GM23248 (cell line): ENCODE measurements at regions not wholly inside any gene's neighbourhood (a gene's known extent, or its start where the extent isn't known, plus 50 kb on each side); places are given as distances from the start of the nearest gene placed in this dataset.

Experiments used
- DNase-seq: peaks from one replicate; pipeline ENCODE4 v3.0.0-alpha.2; 2015
- H2AFZ ChIP-seq: fragments of 200-600 bp; sonication (generic); 2 replicates; pipeline ENCODE4 v1.6.1; 2016; ENCODE audit warnings: antibody characterized with exemption
- H3F3A ChIP-seq: fragments of 200-600 bp; sonication (generic); 2 replicates; pipeline ENCODE4 v1.6.1; 2016; ENCODE audit warnings: mild to moderate bottlenecking, antibody characterized with exemption, mixed run types; ENCODE audit not compliant: insufficient read depth
- H3K27ac ChIP-seq: fragments of 200-600 bp; sonication (generic); 2 replicates; pipeline ENCODE4 v1.5.1; 2016; ENCODE audit warnings: mild to moderate bottlenecking
- H3K27me3 ChIP-seq: fragments of 200-600 bp; sonication (generic); replicated peaks from 2 replicates; pipeline ENCODE4 v1.6.1; 2016; ENCODE audit warnings: mild to moderate bottlenecking; ENCODE audit not compliant: insufficient read depth
- H3K36me3 ChIP-seq: fragments of 200-600 bp; sonication (generic); 2 replicates; pipeline ENCODE4 v1.6.1; 2016; ENCODE audit warnings: low read depth, mild to moderate bottlenecking
- H3K4me1 ChIP-seq: fragments of 200-600 bp; sonication (generic); 2 replicates; pipeline ENCODE4 v1.6.1; 2016; ENCODE audit warnings: mild to moderate bottlenecking; ENCODE audit not compliant: insufficient read depth
- H3K4me2 ChIP-seq: fragments of 200-600 bp; sonication (generic); one replicate; pipeline ENCODE4 v1.6.1; 2016; ENCODE audit warnings: mild to moderate bottlenecking; ENCODE audit not compliant: unreplicated experiment
- H3K4me3 ChIP-seq: fragments of 200-600 bp; sonication (generic); 2 replicates; pipeline ENCODE4 v1.5.1; 2016; ENCODE audit warnings: mild to moderate bottlenecking
- H3K79me2 ChIP-seq: fragments of 200-600 bp; sonication (generic); 2 replicates; pipeline ENCODE4 v1.6.1; 2016; ENCODE audit warnings: mild to moderate bottlenecking; ENCODE audit not compliant: insufficient read depth
- H3K9ac ChIP-seq: fragments of 200-600 bp; sonication (generic); 2 replicates; pipeline ENCODE4 v1.6.1; 2016; ENCODE audit warnings: mild to moderate bottlenecking
- H3K9me2 ChIP-seq: fragments of 200-600 bp; sonication (generic); 2 replicates; pipeline ENCODE4 v1.6.1; 2016; ENCODE audit warnings: mixed run types, mild to moderate bottlenecking, moderate library complexity; ENCODE audit not compliant: insufficient read depth
- H3K9me3 ChIP-seq: fragments of 200-600 bp; sonication (generic); one replicate; pipeline ENCODE4 v1.6.1; 2017; ENCODE audit warnings: low read depth
- H4K20me1 ChIP-seq: fragments of 200-600 bp; sonication (generic); 2 replicates; pipeline ENCODE4 v1.6.0; 2016; ENCODE audit not compliant: insufficient read depth
- EZH2 ChIP-seq: fragments of 200-600 bp; sonication (generic); IDR thresholded peaks from 2 replicates; pipeline ENCODE4 v1.6.1; 2018; ENCODE audit warnings: antibody characterized with exemption, mild to moderate bottlenecking; ENCODE audit not compliant: insufficient read depth, poor library complexity, severe bottlenecking
- EZH2phosphoT487 ChIP-seq: fragments of 200-600 bp; sonication (generic); IDR thresholded peaks from 2 replicates; pipeline ENCODE4 v1.6.1; 2018; ENCODE audit warnings: antibody characterized with exemption, moderate library complexity, mild to moderate bottlenecking, low read depth; ENCODE audit not compliant: insufficient read depth
- WGBS, 2 experiments: methylation state at CpG; one replicate each; pipeline ENCODE4 v1.1.6; 2015 to 2017; ENCODE audit warnings: low lambda C conversion rate in 2 of 2, low coverage in 1 of 2; ENCODE audit errors: missing lambda C conversion rate in 2 of 2; 5-methylcytosine and 5-hydroxymethylcytosine counted together
- in situ Hi-C: fragments of 300-500 bp; cut with MboI; formaldehyde crosslinking; loops from 2 replicates; pipeline ENCODE4 v1.15.0; 2020

- H3K9me2 ChIP-seq: no peaks in the 10 kb centered on the region
- TF ChIP-seq EZH2phosphoT487 (no peak), EZH2 (no peak)
- in situ Hi-C loops: no loop called here
- H3K79me2 ChIP-seq: no peaks in the 10 kb centered on the region
- no peak overlapping the region for H2AFZ ChIP-seq
- no peaks in the 10 kb centered on the region for H4K20me1 ChIP-seq
- DNase-seq: no peak
- H3K27me3 ChIP-seq: no peaks in the 10 kb centered on the region
- H3K9ac ChIP-seq: no peak overlapping the region
- no peaks in the 10 kb centered on the region for H3K9me3 ChIP-seq
- H3K4me2 ChIP-seq: no peak overlapping the region
- H3K36me3 ChIP-seq: no peaks in the 10 kb centered on the region
- no peaks in the 10 kb centered on the region for H3F3A ChIP-seq
- 12 to 15% methylated on average over 1 of the region's 1 CpG for WGBS, 2 experiments
- H3K4me3 ChIP-seq: no peak overlapping the region
- no peaks in the 10 kb centered on the region for H3K4me1 ChIP-seq
- no peak overlapping the region for H3K27ac ChIP-seq
These were observed 88.5 kb upstream of the ADGRB3 start for GRCh38 chr6:68546620-68547019.

GRCh38 chr6:68544450-68544849 is 90.6 kb upstream of the ADGRB3 start:
- Histone ChIP-seq H3K4me2 (no peak overlapping the region), H3K27me3 (no peaks in the 10 kb centered on the region), H3K4me3 (no peak overlapping the region), H3K27ac (no peak overlapping the region), H3K9me2 (no peaks in the 10 kb centered on the region), H3K4me1 (no peaks in the 10 kb centered on the region), H4K20me1 (no peaks in the 10 kb centered on the region), H3K36me3 (no peaks in the 10 kb centered on the region), H3F3A (no peaks in the 10 kb centered on the region), H3K79me2 (no peaks in the 10 kb centered on the region), H3K9me3 (no peaks in the 10 kb centered on the region), H3K9ac (no peak overlapping the region), H2AFZ (no peak overlapping the region)
- no peak for DNase-seq
- WGBS, 2 experiments: 28% methylated on average over 3 of the region's 3 CpGs
- in situ Hi-C loops: no loop called here
- no peak for TF ChIP-seq EZH2

- Histone ChIP-seq H3K9me2 (no peaks in the 10 kb centered on the region), H3K9me3 (no peaks in the 10 kb centered on the region), H3K36me3 (no peaks in the 10 kb centered on the region), H2AFZ (no peak overlapping the region), H3K4me1 (no peaks in the 10 kb centered on the region), H3K27me3 (no peaks in the 10 kb centered on the region), H3K4me2 (no peak overlapping the region), H3K9ac (no peak overlapping the region), H3K79me2 (no peaks in the 10 kb centered on the region), H3K27ac (no peak overlapping the region), H4K20me1 (no peaks in the 10 kb centered on the region), H3K4me3 (no peak overlapping the region), H3F3A (no peaks in the 10 kb centered on the region)
- DNase-seq: no peak
- 62 to 68% methylated on average over 18 to 21 of the region's 21 CpGs for WGBS, 2 experiments
- in situ Hi-C loops: no loop called here
- no peak for TF ChIP-seq EZH2phosphoT487
These were observed 101.7 kb upstream of the ADGRB3 start for GRCh38 chr6:68533339-68533795.

GRCh38 chr6:68527691-68528090 is 107.4 kb upstream of the ADGRB3 start:
- Histone ChIP-seq H3K9me3 (no peaks in the 10 kb centered on the region), H3K4me2 (no peak overlapping the region), H3K9me2 (no peaks in the 10 kb centered on the region), H4K20me1 (no peaks in the 10 kb centered on the region), H3K27ac (no peak overlapping the region), H3K36me3 (no peaks in the 10 kb centered on the region), H3F3A (no peaks in the 10 kb centered on the region), H3K27me3 (no peaks in the 10 kb centered on the region), H2AFZ (no peak overlapping the region), H3K4me3 (no peak overlapping the region), H3K4me1 (no peaks in the 10 kb centered on the region), H3K9ac (no peak overlapping the region), H3K79me2 (no peaks in the 10 kb centered on the region)
- in situ Hi-C loops: no loop called here
- no peak for DNase-seq
- WGBS, 2 experiments: 21 to 30% methylated on average over 4 of the region's 4 CpGs
- no peak for TF ChIP-seq EZH2
- no peak for TF ChIP-seq EZH2phosphoT487

GRCh38 chr6:68506911-68507310 is 128.2 kb upstream of the ADGRB3 start:
- Histone ChIP-seq H3K36me3 (no peaks in the 10 kb centered on the region), H3K27ac (no peak overlapping the region), H4K20me1 (no peaks in the 10 kb centered on the region), H3K27me3 (no peaks in the 10 kb centered on the region), H3K4me3 (no peak overlapping the region), H2AFZ (no peak overlapping the region), H3K9me3 (no peaks in the 10 kb centered on the region), H3K9ac (no peak overlapping the region), H3K4me2 (no peak overlapping the region), H3K9me2 (no peaks in the 10 kb centered on the region), H3F3A (no peaks in the 10 kb centered on the region), H3K4me1 (no peaks in the 10 kb centered on the region), H3K79me2 (no peaks in the 10 kb centered on the region)
- 36 to 43% methylated on average over 6 of the region's 6 CpGs for WGBS, 2 experiments
- TF ChIP-seq EZH2: no peak
- in situ Hi-C loops: no loop called here
- no peak for DNase-seq
